ENCODE measurements at regions not wholly inside any gene's neighbourhood (a gene's known extent, or its start where the extent isn't known, plus 50 kb on each side); places are given as distances from the start of the nearest gene placed in this dataset.

GRCh38 chr6:44740566-44741120 lies 353.1 kb downstream of the CDC5L start:
- Histone ChIP-seq H4K8ac (replicated peaks; ENCODE audit: insufficient read length, low read depth, low read length) (no peak overlapping the region), H2BK15ac (ENCODE audit: low read depth, low read length) (no peak overlapping the region), H3K9me3 (ENCODE audit: control insufficient read depth, low read depth, low read length) (no peaks in the 10 kb centered on the region), H3T11ph (ENCODE audit: low read length) (no peak overlapping the region), H2AK5ac (ENCODE audit: insufficient read length, low read length) (no peak overlapping the region), H3K18ac (ENCODE audit: insufficient read length, low read depth, low read length) (no peak overlapping the region), H4K5ac (ENCODE audit: insufficient read length, low read depth, low read length) (no peak overlapping the region), H3K79me2 (ENCODE audit: insufficient read depth, low read length) (no peaks in the 10 kb centered on the region), H3K14ac (ENCODE audit: insufficient read depth, low read length) (no peak overlapping the region), H2BK5ac (ENCODE audit: insufficient read length, low read length) (no peak overlapping the region), H2BK12ac (ENCODE audit: insufficient read length, low read depth, low read length) (no peak overlapping the region), H2BK120ac (ENCODE audit: low read depth, low read length, poor library complexity, severe bottlenecking) (no peak overlapping the region), H4K20me1 (ENCODE audit: control insufficient read depth, insufficient read depth, insufficient read length) (no peaks in the 10 kb centered on the region), H3K4me2 (ENCODE audit: insufficient read depth, insufficient read length, low read length) (no peak overlapping the region), H3K23me2 (ENCODE audit: insufficient read length, low read depth, low read length, poor library complexity, severe bottlenecking) (no peaks in the 10 kb centered on the region), H3K4me1 (ENCODE audit: insufficient read depth, low read length) (no peaks in the 10 kb centered on the region; the same call in 1 of the 2 replicates), H2BK20ac (ENCODE audit: low read depth, low read length, poor library complexity, severe bottlenecking) (no peak overlapping the region), H3K56ac (ENCODE audit: insufficient read length, low read depth, low read length) (no peak overlapping the region), H4K91ac (ENCODE audit: insufficient read length, low read depth, low read length) (no peak overlapping the region), H3K79me1 (ENCODE audit: insufficient read depth, low read depth, low read length, poor library complexity, severe bottlenecking) (no peaks in the 10 kb centered on the region), H3K27ac (ENCODE audit: insufficient read length, low read depth, low read length) (no peak overlapping the region), H3K23ac (ENCODE audit: insufficient read length, low read depth, low read length) (no peak overlapping the region), H3K4ac (ENCODE audit: low read depth, low read length) (no peak overlapping the region), H3K9ac (ENCODE audit: extremely low read depth, insufficient read length, low read length) (no peak overlapping the region), H2AFZ (ENCODE audit: low read length) (no peak overlapping the region), H3K27me3 (ENCODE audit: insufficient read depth, low read length) (no peaks in the 10 kb centered on the region)
- H3K36me3 Mint-ChIP-seq (ENCODE audit: insufficient read depth in 1 of 3, low read depth in 3 of 3): peaks cover 3 to 10% (median 6%) of the 10 kb centered on the region in 3 experiments; a peak in 5 of 7 replicates
- WGBS (ENCODE audit: extremely low coverage, insufficient read length, low lambda C conversion rate): no CpG with 5 or more reads among the region's 8 CpGs
- TF ChIP-seq CTCF (conservative IDR thresholded peaks at IDR 0.05): no peak
- no peak overlapping the region for H3K4me3 Mint-ChIP-seq
- H3K27me3 Mint-ChIP-seq (ENCODE audit: low read depth): peaks cover 6% of the 10 kb centered on the region
- peak overlapping the region in 2 of 3 experiments; percentile 31 to 55; a peak in 2 of 7 replicates for H3K27ac Mint-ChIP-seq
- H3K9me3 Mint-ChIP-seq: peaks cover 10 to 11% of the 10 kb centered on the region in 2 experiments
- H3K4me1 Mint-ChIP-seq: peaks cover 20% of the 10 kb centered on the region in 2 experiments
- no peak for DNase-seq

Data from H9 (cell line).